Mucosa of rectum (tissue), 2 donors: ENCODE measurements at regions not wholly inside any gene's neighbourhood (a gene's known extent, or its start where the extent isn't known, plus 50 kb on each side); places are given as distances from the start of the nearest gene placed in this dataset.

Experiments
- H3K27ac ChIP-seq, 2 donors: one replicate each; pipeline ENCODE4 v1.7.0; 2013; ENCODE audit warnings: inconsistent platforms in 2 of 2, low read depth in 2 of 2, low read length in 2 of 2
- H3K27me3 ChIP-seq, 2 donors: one replicate each; pipeline ENCODE4 v1.7.0; 2013; ENCODE audit warnings: low read length in 2 of 2; ENCODE audit not compliant: control insufficient read depth in 2 of 2, insufficient read depth in 2 of 2
- H3K36me3 ChIP-seq, 2 donors: one replicate each; pipeline ENCODE4 v1.7.0; 2013; ENCODE audit warnings: low read length in 2 of 2; ENCODE audit not compliant: control insufficient read depth in 2 of 2, insufficient read depth in 2 of 2
- H3K4me1 ChIP-seq, 2 donors: one replicate each; pipeline ENCODE4 v1.7.0; 2013; ENCODE audit warnings: low read length in 2 of 2, mild to moderate bottlenecking in 1 of 2; ENCODE audit not compliant: control insufficient read depth in 2 of 2, insufficient read depth in 2 of 2
- H3K4me3 ChIP-seq, 2 donors: one replicate each; pipeline ENCODE4 v1.7.0; 2013; ENCODE audit warnings: low read length in 2 of 2
- H3K9ac ChIP-seq, 2 donors: one replicate each; pipeline ENCODE4 v1.7.0; 2013; ENCODE audit warnings: low read length in 2 of 2, low read depth in 1 of 2, mild to moderate bottlenecking in 1 of 2
- H3K9me3 ChIP-seq, 2 donors: one replicate each; pipeline ENCODE4 v1.7.0; 2013; ENCODE audit warnings: low read length in 2 of 2; ENCODE audit not compliant: control insufficient read depth in 2 of 2
- donor health status: healthy.
- donor health status: Normal muscosa, but diverticular disease.

DNA sequence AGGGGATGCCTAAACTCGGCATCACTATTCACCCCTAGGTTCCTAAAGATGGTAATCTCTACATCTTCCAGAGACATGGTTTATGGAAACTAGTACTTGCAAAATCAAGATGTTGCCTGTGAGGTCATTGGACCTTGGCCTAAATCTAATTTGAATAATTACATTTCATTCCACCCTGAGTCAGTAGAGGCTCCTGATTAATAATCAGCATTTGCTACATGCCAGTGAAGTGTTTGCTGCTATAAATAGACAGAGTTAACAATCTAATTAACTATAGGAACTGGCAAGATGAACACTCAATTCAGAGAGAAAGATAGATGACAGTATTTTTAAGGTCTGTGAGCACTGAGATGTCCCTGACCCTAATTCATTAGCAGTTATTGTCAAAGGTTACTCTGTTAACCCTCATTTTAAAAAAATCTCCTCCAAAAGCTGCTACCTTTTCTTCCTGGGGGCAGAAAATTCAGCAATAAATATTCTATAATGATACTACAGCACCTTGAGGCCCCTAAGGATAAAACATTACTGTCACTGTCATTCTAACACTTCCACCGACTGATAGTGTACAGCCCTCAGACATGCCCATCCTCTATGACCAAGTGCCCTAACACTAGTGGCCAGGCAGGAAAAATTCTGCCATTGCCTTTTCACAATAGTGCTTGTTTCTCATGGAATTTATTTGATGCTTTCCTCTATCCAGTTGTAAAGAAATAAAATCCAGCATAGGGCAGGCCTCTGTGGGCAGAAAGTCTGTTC is 65.7 kb upstream of the CCDC196 start:
- Histone ChIP-seq H3K4me3 (no peak overlapping the region), H3K9ac (no peak overlapping the region), H3K27ac (no peak overlapping the region), H3K4me1 (no peaks in the 10 kb centered on the region), H3K27me3 (no peaks in the 10 kb centered on the region), H3K36me3 (no peaks in the 10 kb centered on the region), H3K9me3 (no peaks in the 10 kb centered on the region)

GRCh38 chr14:66421990-66422946 is 63.9 kb upstream of the CCDC196 start:
- Histone ChIP-seq H3K4me1 (no peaks in the 10 kb centered on the region), H3K36me3 (no peaks in the 10 kb centered on the region), H3K27me3 (no peaks in the 10 kb centered on the region), H3K9me3 (no peaks in the 10 kb centered on the region), H3K4me3 (no peak overlapping the region), H3K27ac (no peak overlapping the region), H3K9ac (no peak overlapping the region)

GRCh38 chr14:66425402-66425801 is 60.8 kb upstream of the CCDC196 start:
- Histone ChIP-seq H3K27me3 (no peaks in the 10 kb centered on the region), H3K4me1 (no peaks in the 10 kb centered on the region), H3K9ac (no peak overlapping the region), H3K4me3 (no peak overlapping the region), H3K9me3 (no peaks in the 10 kb centered on the region), H3K36me3 (no peaks in the 10 kb centered on the region), H3K27ac (no peak overlapping the region)

GRCh38 chr14:66426451-66426850 is 59.7 kb upstream of the CCDC196 start:
- no peak overlapping the region for H3K4me3 ChIP-seq
- no peak overlapping the region for H3K9ac ChIP-seq
- H3K9me3 ChIP-seq: no peaks in the 10 kb centered on the region
- H3K27ac ChIP-seq: no peak overlapping the region
- H3K4me1 ChIP-seq: no peaks in the 10 kb centered on the region
- no peaks in the 10 kb centered on the region for H3K27me3 ChIP-seq
- no peaks in the 10 kb centered on the region for H3K36me3 ChIP-seq

DNA sequence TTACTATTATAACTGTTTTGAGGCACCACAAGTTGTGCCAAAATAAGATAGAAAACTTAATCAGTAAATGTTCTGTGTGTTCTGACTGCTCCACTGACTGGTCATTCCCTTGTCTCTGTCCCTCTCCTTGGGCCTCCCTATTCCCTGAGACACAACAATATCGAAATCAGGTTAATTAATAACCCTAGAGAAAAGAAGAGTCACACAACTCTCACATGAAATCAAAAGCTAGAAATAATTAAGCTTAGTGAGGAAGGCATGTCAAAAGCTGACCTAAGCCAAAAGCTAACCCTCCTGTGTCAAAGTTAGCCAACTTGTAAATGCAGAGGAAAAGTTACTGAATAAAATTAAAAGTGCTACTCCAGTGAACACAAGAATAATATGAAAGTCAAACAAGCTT is 53.8 kb upstream of the CCDC196 start:
- Histone ChIP-seq H3K9ac (no peak overlapping the region), H3K9me3 (peaks cover 0 to 3% of the 10 kb centered on the region in 2 donors), H3K4me3 (no peak overlapping the region), H3K36me3 (no peaks in the 10 kb centered on the region), H3K27ac (no peak overlapping the region), H3K27me3 (no peaks in the 10 kb centered on the region), H3K4me1 (peaks cover 0 to 2% of the 10 kb centered on the region in 2 donors)

GRCh38 chr14:66434464-66434863 is 51.7 kb upstream of the CCDC196 start:
- Histone ChIP-seq H3K27ac (no peak overlapping the region), H3K36me3 (no peaks in the 10 kb centered on the region), H3K9me3 (peaks cover 0 to 3% of the 10 kb centered on the region in 2 donors), H3K4me3 (no peak overlapping the region), H3K27me3 (no peaks in the 10 kb centered on the region), H3K9ac (no peak overlapping the region), H3K4me1 (peaks cover 0 to 2% of the 10 kb centered on the region in 2 donors)

GRCh38 chr14:66435683-66436082 is 50.5 kb upstream of the CCDC196 start:
- no peak overlapping the region for H3K9ac ChIP-seq
- H3K27me3 ChIP-seq: no peaks in the 10 kb centered on the region
- H3K36me3 ChIP-seq: no peaks in the 10 kb centered on the region
- peaks cover 0 to 3% of the 10 kb centered on the region in 2 donors for H3K9me3 ChIP-seq
- no peak overlapping the region for H3K4me3 ChIP-seq
- H3K4me1 ChIP-seq: peaks cover 0 to 2% of the 10 kb centered on the region in 2 donors
- no peak overlapping the region for H3K27ac ChIP-seq
